SK-N-SH (cell line): ENCODE measurements at regions not wholly inside any gene's neighbourhood (a gene's known extent, or its start where the extent isn't known, plus 50 kb on each side); places are given as distances from the start of the nearest gene placed in this dataset.

Experiments used
- CTCF ChIA-PET: fragments of 300-600, 350-600 bp; formaldehyde crosslinking; extraction: SDS; loops from one replicate; lab custom pipeline; 2021; lab: Yijun Ruan, JAX
- POLR2A ChIA-PET: fragments of 350-600 bp; sonication (Branson Sonifier 250); formaldehyde crosslinking; extraction: SDS; loops from one replicate; lab custom pipeline; 2020; ENCODE audit warnings: antibody characterized with exemption, inconsistent platforms; lab: Yijun Ruan, JAX
- DNase-seq: peaks from one replicate; pipeline ENCODE4 v3.0.0; 2012
- H2AFZ ChIP-seq: fragments of 200-600 bp; sonication (generic); 2 replicates; pipeline ENCODE4 v1.8.1; 2016; ENCODE audit warnings: antibody characterized with exemption, mild to moderate bottlenecking, low read depth
- H3F3A ChIP-seq: fragments of 200-600 bp; sonication (generic); replicated peaks from 2 replicates; pipeline ENCODE3; 2016; ENCODE audit warnings: antibody characterized with exemption, mild to moderate bottlenecking; ENCODE audit not compliant: insufficient read depth
- H3K27ac ChIP-seq, 2 experiments: fragments of 200-500 bp in 1 of 2; fragments of 200-600 bp in 1 of 2; sonication (Bioruptor generic) in 1 of 2; sonication (generic), shearing (Covaris generic) in 1 of 2; 2 replicates each; pipeline versions ENCODE4 v1.5.1 to v1.6.1; 2014 to 2016; ENCODE audit warnings: low read depth in 2 of 2, inconsistent platforms in 1 of 2, low read length in 1 of 2, mild to moderate bottlenecking in 1 of 2, mixed read lengths in 1 of 2
- H3K27me3 ChIP-seq: fragments of 200-600 bp; sonication (generic), shearing (Covaris generic); 2 replicates; pipeline ENCODE4 v1.6.1; 2016; ENCODE audit warnings: mixed run types; ENCODE audit not compliant: insufficient read depth
- H3K36me3 ChIP-seq, 2 experiments: fragments of 200-500 bp in 1 of 2; fragments of 200-600 bp in 1 of 2; sonication (Bioruptor generic) in 1 of 2; sonication (generic) in 1 of 2; replicated peaks in 1 of 2; 2 replicates each; pipeline versions ENCODE3 to v1.5.1; 2014 to 2016; ENCODE audit warnings: low read length in 1 of 2, mild to moderate bottlenecking in 1 of 2; ENCODE audit not compliant: insufficient read depth in 2 of 2, control insufficient read depth in 1 of 2
- H3K4me1 ChIP-seq, 2 experiments: fragments of 200-500 bp in 1 of 2; fragments of 200-600 bp in 1 of 2; sonication (Bioruptor generic) in 1 of 2; sonication (generic), shearing (Covaris generic) in 1 of 2; 2 replicates each; pipeline versions ENCODE4 v1.5.1 to v1.6.1; 2014 to 2016; ENCODE audit warnings: low read depth in 1 of 2, low read length in 1 of 2, mixed run types in 1 of 2; ENCODE audit not compliant: insufficient read depth in 2 of 2, control insufficient read depth in 1 of 2
- H3K4me2 ChIP-seq: fragments of 200-600 bp; sonication (generic), shearing (Covaris generic); 2 replicates; pipeline ENCODE4 v1.6.1; 2017; ENCODE audit warnings: mixed run types
- H3K4me3 ChIP-seq, 2 experiments: fragments of 200-500 bp in 1 of 2; fragments of 200-600 bp in 1 of 2; sonication (Bioruptor generic) in 1 of 2; sonication (generic), shearing (Covaris generic) in 1 of 2; 2 replicates each; pipeline versions ENCODE4 v1.5.1 to v1.8.1; 2014 to 2016; ENCODE audit warnings: low read depth in 2 of 2, inconsistent platforms in 1 of 2, low read length in 1 of 2, mild to moderate bottlenecking in 1 of 2, mixed read lengths in 1 of 2, moderate library complexity in 1 of 2
- H3K79me2 ChIP-seq: fragments of 200-600 bp; sonication (generic); 2 replicates; pipeline ENCODE4 v1.8.1; 2017; ENCODE audit warnings: mild to moderate bottlenecking; ENCODE audit not compliant: insufficient read depth
- H3K9ac ChIP-seq: fragments of 200-600 bp; sonication (generic); 2 replicates; pipeline ENCODE4 v1.6.1; 2017; ENCODE audit warnings: mixed run types
- H3K9me2 ChIP-seq: fragments of 200-600 bp; sonication (generic); 2 replicates; pipeline ENCODE4 v1.6.1; 2017; ENCODE audit warnings: mixed run types
- H3K9me3 ChIP-seq: fragments of 200-600 bp; sonication (generic); 2 replicates; pipeline ENCODE4 v1.6.1; 2017; ENCODE audit warnings: mixed run types, mild to moderate bottlenecking, moderate library complexity
- H4K20me1 ChIP-seq: fragments of 200-600 bp; sonication (generic); 2 replicates; pipeline ENCODE4 v1.6.1; 2017; ENCODE audit warnings: mild to moderate bottlenecking, mixed run types; ENCODE audit not compliant: insufficient read depth
- CHD2 ChIP-seq: fragments of 150-350 bp; IDR thresholded peaks from 2 replicates; pipeline ENCODE4 v1.6.1; 2018; ENCODE audit warnings: low read length; ENCODE audit not compliant: partially characterized antibody
- ELF1 ChIP-seq: IDR thresholded peaks from 2 replicates; pipeline ENCODE4 v1.4.0; 2012
- EP300 ChIP-seq, 2 experiments: IDR thresholded peaks; 2 replicates each; pipeline versions ENCODE4 v1.4.0 to v1.6.1; 2012; ENCODE audit warnings: borderline replicate concordance in 1 of 2, low read depth in 1 of 2, low read length in 1 of 2
- EZH2phosphoT487 ChIP-seq: fragments of 200-600 bp; sonication (generic); IDR thresholded peaks from 2 replicates; pipeline ENCODE4 v1.6.1; 2017; ENCODE audit warnings: low read depth, mixed run types, mild to moderate bottlenecking, antibody characterized with exemption, moderate library complexity, borderline replicate concordance
- FOXM1 ChIP-seq: IDR thresholded peaks from 2 replicates; pipeline ENCODE4 v1.4.0; 2012; ENCODE audit warnings: low read depth, mild to moderate bottlenecking
- GABPA ChIP-seq: IDR thresholded peaks from 2 replicates; pipeline ENCODE4 v1.4.0; 2012; ENCODE audit warnings: low read depth, mild to moderate bottlenecking
- JUND ChIP-seq: IDR thresholded peaks from 2 replicates; pipeline ENCODE4 v1.4.0; 2012
- MEF2A ChIP-seq: IDR thresholded peaks from 2 replicates; pipeline ENCODE4 v1.4.0; 2012; ENCODE audit warnings: low read depth, borderline replicate concordance
- MXI1 ChIP-seq: IDR thresholded peaks from 2 replicates; pipeline ENCODE4 v1.6.1; 2012; ENCODE audit warnings: mild to moderate bottlenecking, low read depth, low read length, improper control_type of control experiment
- NFIC ChIP-seq: IDR thresholded peaks from 2 replicates; pipeline ENCODE4 v1.4.0; 2012; ENCODE audit warnings: borderline replicate concordance
- NRF1 ChIP-seq: IDR thresholded peaks from 2 replicates; pipeline ENCODE4 v1.6.1; 2012; ENCODE audit warnings: low read depth, mild to moderate bottlenecking, low read length
- POLR2AphosphoS5 ChIP-seq: IDR thresholded peaks from 2 replicates; pipeline ENCODE4 v1.6.1; 2012; ENCODE audit warnings: low read depth, low read length
- RAD21 ChIP-seq: IDR thresholded peaks from 2 replicates; pipeline ENCODE4 v1.6.1; 2012; ENCODE audit warnings: mild to moderate bottlenecking, low read length
- RCOR1 ChIP-seq: fragments of 150-350 bp; IDR thresholded peaks from 2 replicates; pipeline ENCODE4 v1.6.1; 2017; ENCODE audit warnings: antibody characterized with exemption, low read length
- SIN3A ChIP-seq: IDR thresholded peaks from 2 replicates; pipeline ENCODE4 v1.6.1; 2012; ENCODE audit warnings: low read depth, mild to moderate bottlenecking, low read length, moderate library complexity, borderline replicate concordance
- SMC3 ChIP-seq: IDR thresholded peaks from 2 replicates; pipeline ENCODE4 v1.6.1; 2012; ENCODE audit warnings: low read depth, low read length, improper control_type of control experiment
- TCF12 ChIP-seq: IDR thresholded peaks from 2 replicates; pipeline ENCODE4 v1.4.0; 2012
- TEAD4 ChIP-seq: IDR thresholded peaks from 2 replicates; pipeline ENCODE4 v1.4.0; 2012; ENCODE audit warnings: mild to moderate bottlenecking, borderline replicate concordance; ENCODE audit not compliant: insufficient read depth
- YY1 ChIP-seq: IDR thresholded peaks from 2 replicates; pipeline ENCODE4 v1.4.0; 2012; ENCODE audit warnings: low read depth, mild to moderate bottlenecking
- WGBS: methylation state at CpG from one replicate; pipeline ENCODE4 v1.1.6; 2017; ENCODE audit warnings: low lambda C conversion rate; 5-methylcytosine and 5-hydroxymethylcytosine counted together
- TF ChIP-seq, protein P1 (sequence below): IDR thresholded peaks from 2 replicates; pipeline ENCODE4; 2012
- TF ChIP-seq, protein P2 (sequence below): IDR thresholded peaks from 2 replicates; pipeline ENCODE4 v1.4.0; 2012; ENCODE audit warnings: low read depth, borderline replicate concordance
- TF ChIP-seq, protein P3 (sequence below): IDR thresholded peaks from 2 replicates; pipeline ENCODE4 v1.4.0; 2012; ENCODE audit warnings: low read depth, borderline replicate concordance
- TF ChIP-seq, protein P4 (sequence below): IDR thresholded peaks from 2 replicates; pipeline ENCODE4 v1.6.1; 2012; ENCODE audit warnings: mild to moderate bottlenecking, low read depth, low read length, moderate library complexity
- TF ChIP-seq, protein P5 (sequence below): fragments of 150-350 bp; IDR thresholded peaks from 2 replicates; pipeline ENCODE4 v1.6.1; 2017; ENCODE audit warnings: antibody characterized with exemption, low read length, low read depth, borderline replicate concordance
- TF ChIP-seq, protein P6 (sequence below): fragments of 200-600 bp; sonication (generic); IDR thresholded peaks from 2 replicates; pipeline ENCODE4 v1.6.1; 2017; ENCODE audit warnings: antibody characterized with exemption, mild to moderate bottlenecking, moderate library complexity

DNA sequence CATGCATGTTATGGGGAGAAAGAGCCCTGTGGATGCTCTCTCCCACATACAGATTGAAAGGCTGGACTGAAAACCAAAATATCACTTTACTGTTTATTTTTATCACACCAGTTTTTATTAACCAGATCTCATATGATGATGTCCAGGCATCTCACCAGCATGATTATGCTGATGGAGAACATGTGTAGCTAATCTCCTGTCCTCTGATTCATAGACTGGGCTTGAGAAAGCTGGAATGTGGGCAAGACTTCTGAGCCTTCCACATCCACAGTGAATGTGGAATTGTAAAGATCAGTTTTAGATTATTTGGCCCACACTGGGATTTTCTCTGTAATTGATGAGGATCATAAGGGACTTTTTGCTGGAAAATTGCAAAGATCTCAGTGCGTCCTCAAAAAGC, 137.9 kb downstream of the ICOS start:
- DNase-seq: peak; percentile 37
- Histone ChIP-seq H3K9ac (no peak overlapping the region), H3K9me3 (no peaks in the 10 kb centered on the region), H3K4me3 (no peak overlapping the region), H3K36me3 (no peaks in the 10 kb centered on the region), H2AFZ (no peak overlapping the region), H3F3A (no peaks in the 10 kb centered on the region), H3K4me1 (peaks cover 0 to 9% of the 10 kb centered on the region in 2 experiments; a peak in 2 of 4 replicates), H3K79me2 (no peaks in the 10 kb centered on the region), H3K27ac (no peak overlapping the region), H3K4me2 (no peak overlapping the region), H3K9me2 (no peaks in the 10 kb centered on the region), H3K27me3 (no peaks in the 10 kb centered on the region), H4K20me1 (no peaks in the 10 kb centered on the region)
- CTCF ChIA-PET: interaction anchor here (0.9 to 1.7 kb wide), 3 partner anchors 29 to 186 kb away, joined by 3 to 4 read pairs (median 4); no protein-coding TSS in a partner anchor
- WGBS: 24% methylated on average over 1 of the region's 1 CpG
- POLR2A ChIA-PET: no interaction called here
- TF ChIP-seq TCF12: peak; percentile 92
- TF ChIP-seq, protein P1, sequence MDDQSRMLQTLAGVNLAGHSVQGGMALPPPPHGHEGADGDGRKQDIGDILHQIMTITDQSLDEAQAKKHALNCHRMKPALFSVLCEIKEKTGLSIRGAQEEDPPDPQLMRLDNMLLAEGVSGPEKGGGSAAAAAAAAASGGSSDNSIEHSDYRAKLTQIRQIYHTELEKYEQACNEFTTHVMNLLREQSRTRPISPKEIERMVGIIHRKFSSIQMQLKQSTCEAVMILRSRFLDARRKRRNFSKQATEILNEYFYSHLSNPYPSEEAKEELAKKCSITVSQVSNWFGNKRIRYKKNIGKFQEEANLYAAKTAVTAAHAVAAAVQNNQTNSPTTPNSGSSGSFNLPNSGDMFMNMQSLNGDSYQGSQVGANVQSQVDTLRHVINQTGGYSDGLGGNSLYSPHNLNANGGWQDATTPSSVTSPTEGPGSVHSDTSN: peak; percentile 57
- TF ChIP-seq, protein P2, sequence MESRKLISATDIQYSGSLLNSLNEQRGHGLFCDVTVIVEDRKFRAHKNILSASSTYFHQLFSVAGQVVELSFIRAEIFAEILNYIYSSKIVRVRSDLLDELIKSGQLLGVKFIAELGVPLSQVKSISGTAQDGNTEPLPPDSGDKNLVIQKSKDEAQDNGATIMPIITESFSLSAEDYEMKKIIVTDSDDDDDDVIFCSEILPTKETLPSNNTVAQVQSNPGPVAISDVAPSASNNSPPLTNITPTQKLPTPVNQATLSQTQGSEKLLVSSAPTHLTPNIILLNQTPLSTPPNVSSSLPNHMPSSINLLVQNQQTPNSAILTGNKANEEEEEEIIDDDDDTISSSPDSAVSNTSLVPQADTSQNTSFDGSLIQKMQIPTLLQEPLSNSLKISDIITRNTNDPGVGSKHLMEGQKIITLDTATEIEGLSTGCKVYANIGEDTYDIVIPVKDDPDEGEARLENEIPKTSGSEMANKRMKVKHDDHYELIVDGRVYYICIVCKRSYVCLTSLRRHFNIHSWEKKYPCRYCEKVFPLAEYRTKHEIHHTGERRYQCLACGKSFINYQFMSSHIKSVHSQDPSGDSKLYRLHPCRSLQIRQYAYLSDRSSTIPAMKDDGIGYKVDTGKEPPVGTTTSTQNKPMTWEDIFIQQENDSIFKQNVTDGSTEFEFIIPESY: no peak
- no peak for TF ChIP-seq SIN3A
- no peak for TF ChIP-seq EZH2phosphoT487
- TF ChIP-seq, protein P3, sequence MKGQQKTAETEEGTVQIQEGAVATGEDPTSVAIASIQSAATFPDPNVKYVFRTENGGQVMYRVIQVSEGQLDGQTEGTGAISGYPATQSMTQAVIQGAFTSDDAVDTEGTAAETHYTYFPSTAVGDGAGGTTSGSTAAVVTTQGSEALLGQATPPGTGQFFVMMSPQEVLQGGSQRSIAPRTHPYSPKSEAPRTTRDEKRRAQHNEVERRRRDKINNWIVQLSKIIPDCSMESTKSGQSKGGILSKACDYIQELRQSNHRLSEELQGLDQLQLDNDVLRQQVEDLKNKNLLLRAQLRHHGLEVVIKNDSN: no peak
- no peak for TF ChIP-seq NRF1
- TF ChIP-seq, protein P4, sequence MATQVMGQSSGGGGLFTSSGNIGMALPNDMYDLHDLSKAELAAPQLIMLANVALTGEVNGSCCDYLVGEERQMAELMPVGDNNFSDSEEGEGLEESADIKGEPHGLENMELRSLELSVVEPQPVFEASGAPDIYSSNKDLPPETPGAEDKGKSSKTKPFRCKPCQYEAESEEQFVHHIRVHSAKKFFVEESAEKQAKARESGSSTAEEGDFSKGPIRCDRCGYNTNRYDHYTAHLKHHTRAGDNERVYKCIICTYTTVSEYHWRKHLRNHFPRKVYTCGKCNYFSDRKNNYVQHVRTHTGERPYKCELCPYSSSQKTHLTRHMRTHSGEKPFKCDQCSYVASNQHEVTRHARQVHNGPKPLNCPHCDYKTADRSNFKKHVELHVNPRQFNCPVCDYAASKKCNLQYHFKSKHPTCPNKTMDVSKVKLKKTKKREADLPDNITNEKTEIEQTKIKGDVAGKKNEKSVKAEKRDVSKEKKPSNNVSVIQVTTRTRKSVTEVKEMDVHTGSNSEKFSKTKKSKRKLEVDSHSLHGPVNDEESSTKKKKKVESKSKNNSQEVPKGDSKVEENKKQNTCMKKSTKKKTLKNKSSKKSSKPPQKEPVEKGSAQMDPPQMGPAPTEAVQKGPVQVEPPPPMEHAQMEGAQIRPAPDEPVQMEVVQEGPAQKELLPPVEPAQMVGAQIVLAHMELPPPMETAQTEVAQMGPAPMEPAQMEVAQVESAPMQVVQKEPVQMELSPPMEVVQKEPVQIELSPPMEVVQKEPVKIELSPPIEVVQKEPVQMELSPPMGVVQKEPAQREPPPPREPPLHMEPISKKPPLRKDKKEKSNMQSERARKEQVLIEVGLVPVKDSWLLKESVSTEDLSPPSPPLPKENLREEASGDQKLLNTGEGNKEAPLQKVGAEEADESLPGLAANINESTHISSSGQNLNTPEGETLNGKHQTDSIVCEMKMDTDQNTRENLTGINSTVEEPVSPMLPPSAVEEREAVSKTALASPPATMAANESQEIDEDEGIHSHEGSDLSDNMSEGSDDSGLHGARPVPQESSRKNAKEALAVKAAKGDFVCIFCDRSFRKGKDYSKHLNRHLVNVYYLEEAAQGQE: no peak
- no peak for TF ChIP-seq JUND
- no peak for TF ChIP-seq MXI1
- TF ChIP-seq GABPA: no peak
- peak; percentile 51 for TF ChIP-seq CHD2
- TF ChIP-seq EP300 (IDR thresholded peaks at IDR 0.05; ENCODE audit: borderline replicate concordance in 1 of 2, low read depth in 1 of 2, low read length in 1 of 2): peak in 1 of 2 experiments; percentile 88; a peak in 2 of 4 replicates
- TF ChIP-seq, protein P5, sequence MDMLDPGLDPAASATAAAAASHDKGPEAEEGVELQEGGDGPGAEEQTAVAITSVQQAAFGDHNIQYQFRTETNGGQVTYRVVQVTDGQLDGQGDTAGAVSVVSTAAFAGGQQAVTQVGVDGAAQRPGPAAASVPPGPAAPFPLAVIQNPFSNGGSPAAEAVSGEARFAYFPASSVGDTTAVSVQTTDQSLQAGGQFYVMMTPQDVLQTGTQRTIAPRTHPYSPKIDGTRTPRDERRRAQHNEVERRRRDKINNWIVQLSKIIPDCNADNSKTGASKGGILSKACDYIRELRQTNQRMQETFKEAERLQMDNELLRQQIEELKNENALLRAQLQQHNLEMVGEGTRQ: no peak
- no peak for TF ChIP-seq MEF2A
- TF ChIP-seq, protein P6, sequence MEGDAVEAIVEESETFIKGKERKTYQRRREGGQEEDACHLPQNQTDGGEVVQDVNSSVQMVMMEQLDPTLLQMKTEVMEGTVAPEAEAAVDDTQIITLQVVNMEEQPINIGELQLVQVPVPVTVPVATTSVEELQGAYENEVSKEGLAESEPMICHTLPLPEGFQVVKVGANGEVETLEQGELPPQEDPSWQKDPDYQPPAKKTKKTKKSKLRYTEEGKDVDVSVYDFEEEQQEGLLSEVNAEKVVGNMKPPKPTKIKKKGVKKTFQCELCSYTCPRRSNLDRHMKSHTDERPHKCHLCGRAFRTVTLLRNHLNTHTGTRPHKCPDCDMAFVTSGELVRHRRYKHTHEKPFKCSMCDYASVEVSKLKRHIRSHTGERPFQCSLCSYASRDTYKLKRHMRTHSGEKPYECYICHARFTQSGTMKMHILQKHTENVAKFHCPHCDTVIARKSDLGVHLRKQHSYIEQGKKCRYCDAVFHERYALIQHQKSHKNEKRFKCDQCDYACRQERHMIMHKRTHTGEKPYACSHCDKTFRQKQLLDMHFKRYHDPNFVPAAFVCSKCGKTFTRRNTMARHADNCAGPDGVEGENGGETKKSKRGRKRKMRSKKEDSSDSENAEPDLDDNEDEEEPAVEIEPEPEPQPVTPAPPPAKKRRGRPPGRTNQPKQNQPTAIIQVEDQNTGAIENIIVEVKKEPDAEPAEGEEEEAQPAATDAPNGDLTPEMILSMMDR: no peak
- TF ChIP-seq POLR2AphosphoS5: peak; percentile 73; the same call in 1 of the 2 replicates
- no peak for TF ChIP-seq TEAD4
- 0 out of 2 replicates have a peak, but pooled peaks have one; percentile 16 for TF ChIP-seq RAD21
- TF ChIP-seq ELF1: no peak
- TF ChIP-seq RCOR1: peak; percentile 92
- no peak for TF ChIP-seq NFIC
- TF ChIP-seq YY1: no peak
- no peak for TF ChIP-seq FOXM1
- no peak for TF ChIP-seq SMC3
